Peyer's patch (tissue), 4 donors: ENCODE measurements at regions not wholly inside any gene's neighbourhood (a gene's known extent, or its start where the extent isn't known, plus 50 kb on each side); places are given as distances from the start of the nearest gene placed in this dataset.

Experiments used
- CTCF ChIP-seq, 6 experiments: fragments of 450-650 bp in 4 of 6; fragments of 200-600 bp in 2 of 6; sonication (generic) in 1 of 6; IDR thresholded peaks; one replicate each; pipeline ENCODE4 v1.5.1; 2017 to 2019; ENCODE audit warnings: antibody characterized with exemption in 6 of 6, mild to moderate bottlenecking in 3 of 6, moderate library complexity in 1 of 6
- POLR2A ChIP-seq, 2 donors: fragments of 450-650 bp; IDR thresholded peaks; one replicate each; pipeline ENCODE4 v1.5.1; 2017; ENCODE audit warnings: antibody characterized with exemption in 2 of 2, mild to moderate bottlenecking in 2 of 2, moderate library complexity in 2 of 2

GRCh38 chr11:86889001-86889341, 66.2 kb downstream of the FZD4 start:
- TF ChIP-seq CTCF (IDR thresholded peaks at IDR 0.05) = no peak
- no peak for TF ChIP-seq POLR2A (IDR thresholded peaks at IDR 0.05)
